Astrocyte of the spinal cord (primary cell): ENCODE measurements at regions not wholly inside any gene's neighbourhood (a gene's known extent, or its start where the extent isn't known, plus 50 kb on each side); places are given as distances from the start of the nearest gene placed in this dataset.
A peak's percentile ranks its signal among the peaks of the same experiment; 100 is the strongest.

ENCODE experiments used
- DNase-seq: peaks from one replicate; pipeline ENCODE4 v3.0.0; 2011; ENCODE audit warnings: low read depth, low spot score
- H3K4me3 ChIP-seq: 2 replicates; pipeline ENCODE4 v1.5.1; 2011; ENCODE audit warnings: low read depth, mild to moderate bottlenecking, low read length, moderate library complexity
- in situ Hi-C: cut with HindIII; loops from 2 replicates; pipeline ENCODE4 v1.10.0; 2017; ENCODE audit warnings: low sequenced_read_pairs
- TF ChIP-seq, protein P1 (sequence below): IDR thresholded peaks from 2 replicates; pipeline ENCODE4 v1.5.1; 2012; ENCODE audit warnings: low read depth, mild to moderate bottlenecking, low read length, inconsistent platforms

DNA sequence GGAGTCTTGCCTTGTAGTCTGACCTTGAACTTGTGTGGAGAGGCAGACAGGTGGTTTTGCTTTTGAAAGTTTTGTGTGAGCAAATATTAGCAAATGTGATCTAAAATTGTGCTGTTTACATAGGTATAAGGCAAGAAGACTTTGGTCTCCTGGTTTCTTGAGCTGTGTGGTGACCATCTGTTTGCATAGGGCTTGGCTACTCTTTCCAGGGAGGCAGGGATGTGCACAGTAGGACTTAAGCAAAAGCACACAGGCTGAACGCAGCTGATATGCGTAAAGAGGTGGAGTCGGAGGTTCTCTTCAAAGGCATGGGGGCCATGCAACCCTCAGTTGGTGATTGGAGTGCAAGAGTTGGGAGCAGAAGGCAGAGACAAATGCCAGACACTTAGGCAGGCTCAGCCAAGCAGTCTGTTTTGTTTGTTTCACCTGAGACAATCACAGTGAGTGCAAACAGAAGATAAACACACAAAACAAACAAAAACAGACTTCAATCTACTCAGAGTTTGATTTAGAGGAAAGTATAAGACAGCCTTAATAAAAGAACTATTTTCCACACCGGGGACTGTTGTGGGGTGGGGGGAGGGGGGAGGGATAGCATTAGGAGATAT is 744.2 kb downstream of the MTRR start:
- TF ChIP-seq, protein P1, sequence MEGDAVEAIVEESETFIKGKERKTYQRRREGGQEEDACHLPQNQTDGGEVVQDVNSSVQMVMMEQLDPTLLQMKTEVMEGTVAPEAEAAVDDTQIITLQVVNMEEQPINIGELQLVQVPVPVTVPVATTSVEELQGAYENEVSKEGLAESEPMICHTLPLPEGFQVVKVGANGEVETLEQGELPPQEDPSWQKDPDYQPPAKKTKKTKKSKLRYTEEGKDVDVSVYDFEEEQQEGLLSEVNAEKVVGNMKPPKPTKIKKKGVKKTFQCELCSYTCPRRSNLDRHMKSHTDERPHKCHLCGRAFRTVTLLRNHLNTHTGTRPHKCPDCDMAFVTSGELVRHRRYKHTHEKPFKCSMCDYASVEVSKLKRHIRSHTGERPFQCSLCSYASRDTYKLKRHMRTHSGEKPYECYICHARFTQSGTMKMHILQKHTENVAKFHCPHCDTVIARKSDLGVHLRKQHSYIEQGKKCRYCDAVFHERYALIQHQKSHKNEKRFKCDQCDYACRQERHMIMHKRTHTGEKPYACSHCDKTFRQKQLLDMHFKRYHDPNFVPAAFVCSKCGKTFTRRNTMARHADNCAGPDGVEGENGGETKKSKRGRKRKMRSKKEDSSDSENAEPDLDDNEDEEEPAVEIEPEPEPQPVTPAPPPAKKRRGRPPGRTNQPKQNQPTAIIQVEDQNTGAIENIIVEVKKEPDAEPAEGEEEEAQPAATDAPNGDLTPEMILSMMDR = no peak
- DNase-seq = no peak
- no peak overlapping the region for H3K4me3 ChIP-seq
- in situ Hi-C loops = no loop called here

DNA sequence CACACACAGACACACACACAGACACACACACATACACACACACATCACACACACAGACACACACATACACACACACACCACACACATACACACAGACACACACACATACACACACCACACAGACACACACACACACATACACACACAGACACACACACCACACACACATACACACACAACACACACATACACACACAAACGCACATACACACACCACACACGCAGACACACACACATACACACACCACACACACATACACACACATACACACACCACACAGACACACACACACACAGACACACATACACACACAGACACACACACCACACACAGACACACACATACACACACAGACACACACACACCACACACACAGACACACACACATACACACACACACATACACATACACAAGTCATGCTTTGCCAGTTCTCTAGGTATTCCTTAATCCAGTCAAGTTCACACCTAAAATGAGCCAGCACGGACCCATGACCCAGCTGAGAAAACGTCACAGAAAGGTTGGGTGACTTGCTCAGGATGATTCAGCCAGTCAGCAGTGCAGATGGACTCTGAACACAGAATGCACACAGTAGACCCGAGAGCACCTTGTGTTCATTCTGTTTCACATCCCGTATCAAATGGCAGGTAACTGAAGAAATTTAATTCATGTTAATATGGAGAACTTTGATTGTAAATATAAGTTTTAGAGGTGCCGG is 746.4 kb downstream of the MTRR start:
- DNase-seq = no peak
- H3K4me3 ChIP-seq = no peak overlapping the region
- in situ Hi-C loops = no loop called here
- TF ChIP-seq, protein P1 = no peak

DNA sequence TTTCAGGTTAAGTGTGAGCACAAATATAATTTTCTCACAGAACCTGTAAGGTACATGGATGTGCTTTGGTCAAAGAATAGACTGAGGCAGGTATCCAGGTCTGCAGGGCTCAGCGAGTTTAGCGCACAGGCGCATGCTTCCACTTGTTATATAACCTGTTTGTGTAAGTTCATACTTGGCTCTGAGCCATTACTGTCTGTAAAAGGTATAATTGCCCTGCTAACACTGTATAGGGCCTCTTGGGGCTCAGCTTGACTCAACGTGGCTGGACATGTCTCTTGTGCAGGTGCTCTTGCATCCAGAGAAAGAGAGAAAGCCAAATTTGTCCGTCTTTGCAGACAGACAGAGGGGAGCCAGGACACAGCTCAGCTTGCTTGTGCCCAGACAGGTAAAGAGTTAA is 759.6 kb downstream of the MTRR start:
- no peak overlapping the region for H3K4me3 ChIP-seq
- DNase-seq = no peak
- in situ Hi-C loops = no loop called here
- TF ChIP-seq, protein P1 = no peak

DNA sequence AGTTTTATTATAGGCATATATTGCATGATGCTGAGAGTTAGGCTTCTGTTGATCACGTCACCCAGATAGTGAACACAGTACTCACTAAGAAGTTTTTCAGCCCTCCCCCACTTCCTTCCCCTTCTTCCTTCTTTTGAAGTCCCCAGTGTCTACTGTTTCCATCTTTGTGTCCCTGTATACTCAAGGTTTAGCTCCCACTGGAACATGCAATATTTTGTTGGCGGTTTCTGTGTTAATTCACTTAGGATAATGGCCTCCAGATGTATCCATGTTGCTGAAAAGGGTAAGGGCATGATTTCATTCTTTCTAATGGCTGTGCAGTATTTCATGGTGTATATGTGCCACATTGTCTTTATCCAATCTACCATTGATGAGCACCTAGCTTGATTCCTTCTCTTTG is 764.3 kb downstream of the MTRR start:
- TF ChIP-seq, protein P1 = no peak
- DNase-seq = no peak
- in situ Hi-C loops = no loop called here
- H3K4me3 ChIP-seq = no peak overlapping the region

DNA sequence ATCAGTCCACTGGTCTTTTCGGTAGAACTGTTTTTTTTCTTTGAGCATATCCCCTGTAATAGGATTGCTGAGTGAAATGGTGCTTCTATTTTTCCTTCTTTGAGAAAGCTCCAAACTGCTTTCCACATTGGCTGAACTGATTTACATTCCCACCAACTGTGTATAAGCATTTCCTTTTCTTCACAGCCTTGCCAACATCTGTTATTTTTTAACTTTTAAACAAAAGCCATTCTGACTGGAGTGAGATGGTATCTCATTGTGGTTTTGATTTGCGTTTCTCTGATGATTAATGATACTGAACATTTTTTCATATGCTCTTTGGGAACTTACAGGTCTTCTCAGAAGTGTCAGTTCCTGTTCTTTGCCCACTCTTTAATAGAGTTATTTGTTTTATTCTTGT is 764.7 kb downstream of the MTRR start:
- peak; percentile 29 for DNase-seq
- TF ChIP-seq, protein P1 = no peak
- no peak overlapping the region for H3K4me3 ChIP-seq
- in situ Hi-C loops = no loop called here

DNA sequence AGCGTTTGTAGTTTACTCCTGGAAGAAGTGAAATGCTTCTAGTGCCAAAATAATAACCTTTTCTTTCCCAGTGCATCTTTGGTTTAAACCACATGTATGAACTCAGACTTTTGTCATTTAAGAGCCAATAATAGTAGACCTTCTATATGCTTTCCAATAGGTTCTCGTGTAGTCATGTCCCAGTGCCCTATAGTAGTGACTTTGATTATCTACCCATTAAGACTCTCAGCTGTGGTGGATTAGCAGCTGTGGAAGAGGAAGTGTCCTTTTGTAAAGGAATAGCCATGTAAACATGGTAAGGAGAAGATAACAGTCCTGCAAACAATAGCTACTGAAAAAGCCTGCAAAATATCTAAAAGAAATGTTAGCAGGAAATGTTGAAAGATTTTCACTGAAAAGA is 765.3 kb downstream of the MTRR start:
- in situ Hi-C loops = no loop called here
- TF ChIP-seq, protein P1 = no peak
- no peak for DNase-seq
- H3K4me3 ChIP-seq = no peak overlapping the region
